Left lung (tissue), 4 donors: ENCODE measurements at regions not wholly inside any gene's neighbourhood (a gene's known extent, or its start where the extent isn't known, plus 50 kb on each side); places are given as distances from the start of the nearest gene placed in this dataset.
A peak's percentile ranks its signal among the peaks of the same experiment; 100 is the strongest.

Source experiments
- ATAC-seq: fragments of 200-7000 bp; cut with Tn5 transposase; one replicate; pipeline ENCODE4 v1.9.1; 2020; ENCODE audit warnings: moderate library complexity
- DNase-seq, 4 donors: peaks; one replicate each; pipeline ENCODE4 v3.0.0-alpha.2; 2013 to 2020
- H3K27ac ChIP-seq, 2 donors: fragments of 200-600 bp; sonication (generic) in 1 of 2; one replicate each; pipeline versions ENCODE4 v1.5.0 to v1.8.0; 2020 to 2021
- H3K27me3 ChIP-seq, 2 donors: fragments of 200-600 bp; sonication (generic) in 1 of 2; one replicate each; pipeline versions ENCODE4 v1.5.0 to v1.8.0; 2020 to 2021
- H3K36me3 ChIP-seq, 2 donors: fragments of 200-600 bp; sonication (generic) in 1 of 2; one replicate each; pipeline versions ENCODE4 v1.5.0 to v1.8.0; 2020 to 2021
- H3K4me1 ChIP-seq, 2 donors: fragments of 200-600 bp; one replicate each; pipeline ENCODE4 v1.8.0; 2021
- H3K4me3 ChIP-seq, 2 donors: fragments of 200-600 bp; sonication (generic) in 1 of 2; one replicate each; pipeline versions ENCODE4 v1.5.0 to v1.8.0; 2020 to 2021; ENCODE audit warnings: mild to moderate bottlenecking in 1 of 2
- H3K9me3 ChIP-seq, 2 donors: fragments of 200-600 bp; sonication (generic) in 1 of 2; one replicate each; pipeline versions ENCODE4 v1.5.0 to v1.8.0; 2020 to 2021
- intact Hi-C, 2 donors: fragments of 100-400 bp; cut with DNase I; formaldehyde crosslinking; loops; one replicate each; pipeline versions ENCODE4 v1.11.2 to v1.14.2; 2022
- TF ChIP-seq, protein P1 (sequence below), 2 donors: fragments of 200-600 bp; sonication (generic) in 1 of 2; IDR thresholded peaks; one replicate each; pipeline versions ENCODE4 v1.5.0 to v1.8.0; 2021; ENCODE audit warnings: antibody characterized with exemption in 2 of 2
- donor health status: DM: no; HTN: yes; CAD: no.
- donor health status: DM: no; HTN: no; CAD: no.

DNA sequence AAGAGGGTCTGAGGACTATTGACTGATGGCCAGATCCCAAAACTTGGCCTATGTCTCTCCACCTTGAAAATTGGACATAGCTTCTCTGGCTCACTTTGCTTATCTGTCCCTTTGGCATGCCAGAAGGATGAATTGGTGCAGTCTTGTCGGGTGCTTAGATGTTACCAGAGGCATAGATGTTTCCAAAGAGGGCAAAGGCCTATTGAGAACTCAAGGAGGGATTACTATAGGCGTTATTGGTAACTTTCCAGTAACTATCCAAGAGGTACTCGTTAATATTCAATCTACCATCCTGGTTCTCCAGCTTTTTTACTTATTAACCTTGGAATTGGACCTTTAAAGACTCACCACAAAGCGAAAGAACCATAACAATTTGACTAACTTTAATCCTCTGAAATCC, 368.3 kb upstream of the ESRRG start:
- H3K27me3 ChIP-seq = peaks cover 0 to 32% of the 10 kb centered on the region in 2 donors
- H3K36me3 ChIP-seq = no peaks in the 10 kb centered on the region
- TF ChIP-seq, protein P1, sequence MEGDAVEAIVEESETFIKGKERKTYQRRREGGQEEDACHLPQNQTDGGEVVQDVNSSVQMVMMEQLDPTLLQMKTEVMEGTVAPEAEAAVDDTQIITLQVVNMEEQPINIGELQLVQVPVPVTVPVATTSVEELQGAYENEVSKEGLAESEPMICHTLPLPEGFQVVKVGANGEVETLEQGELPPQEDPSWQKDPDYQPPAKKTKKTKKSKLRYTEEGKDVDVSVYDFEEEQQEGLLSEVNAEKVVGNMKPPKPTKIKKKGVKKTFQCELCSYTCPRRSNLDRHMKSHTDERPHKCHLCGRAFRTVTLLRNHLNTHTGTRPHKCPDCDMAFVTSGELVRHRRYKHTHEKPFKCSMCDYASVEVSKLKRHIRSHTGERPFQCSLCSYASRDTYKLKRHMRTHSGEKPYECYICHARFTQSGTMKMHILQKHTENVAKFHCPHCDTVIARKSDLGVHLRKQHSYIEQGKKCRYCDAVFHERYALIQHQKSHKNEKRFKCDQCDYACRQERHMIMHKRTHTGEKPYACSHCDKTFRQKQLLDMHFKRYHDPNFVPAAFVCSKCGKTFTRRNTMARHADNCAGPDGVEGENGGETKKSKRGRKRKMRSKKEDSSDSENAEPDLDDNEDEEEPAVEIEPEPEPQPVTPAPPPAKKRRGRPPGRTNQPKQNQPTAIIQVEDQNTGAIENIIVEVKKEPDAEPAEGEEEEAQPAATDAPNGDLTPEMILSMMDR (IDR thresholded peaks at IDR 0.05) = no peak
- DNase-seq (no peak), ATAC-seq (no peak)
- H3K9me3 ChIP-seq = no peaks in the 10 kb centered on the region
- no peak overlapping the region for H3K27ac ChIP-seq
- intact Hi-C loops = no loop called here
- no peak overlapping the region for H3K4me3 ChIP-seq
- no peaks in the 10 kb centered on the region for H3K4me1 ChIP-seq

- peak overlapping the region; percentile 22 to 31 for H3K4me3 ChIP-seq
These were observed 367.1 kb upstream of the ESRRG start for GRCh38 chr1:217090060-217090911.

DNA sequence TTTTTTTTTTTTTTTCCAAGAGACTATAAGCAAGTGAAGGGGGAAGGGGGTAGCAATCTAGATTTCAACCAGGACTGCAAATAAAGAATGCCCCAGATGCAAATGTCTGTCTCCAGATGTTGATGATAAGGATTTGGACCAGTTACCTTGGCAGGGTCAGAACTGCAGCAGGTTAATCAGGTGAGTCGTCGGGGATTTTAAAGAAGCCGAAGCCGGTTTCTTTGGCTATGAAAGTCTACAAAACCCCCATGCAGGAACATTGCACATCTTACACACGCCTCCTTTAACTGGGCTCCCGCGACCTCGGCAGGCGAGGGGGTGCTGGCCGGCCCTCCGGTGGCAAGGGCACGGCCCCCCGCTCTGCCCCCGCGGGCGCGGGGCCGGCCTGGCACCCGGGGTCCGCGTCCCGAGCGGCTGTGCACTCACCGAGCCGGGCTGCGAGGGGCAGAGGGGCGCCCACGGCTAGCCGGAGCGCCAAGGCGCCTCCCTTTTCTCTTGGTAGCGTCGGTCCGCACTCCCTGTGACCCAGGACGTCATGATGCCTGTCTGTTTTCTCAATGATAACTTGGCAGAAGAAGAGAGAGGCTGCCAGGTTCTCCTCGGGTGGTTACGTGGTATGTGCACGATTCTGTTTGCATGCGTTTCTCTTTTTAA, 366.3 kb upstream of the ESRRG start:
- H3K9me3 ChIP-seq = no peaks in the 10 kb centered on the region
- TF ChIP-seq, protein P1 (IDR thresholded peaks at IDR 0.05) = no peak
- DNase-seq (peak in 3 of 4 donors; percentile 49 to 57 (median 53)), ATAC-seq (peak; percentile 68)
- H3K4me3 ChIP-seq = peak overlapping the region; percentile 22 to 31
- no peaks in the 10 kb centered on the region for H3K4me1 ChIP-seq
- H3K36me3 ChIP-seq = no peaks in the 10 kb centered on the region
- intact Hi-C loops = no loop called here
- no peak overlapping the region for H3K27ac ChIP-seq
- H3K27me3 ChIP-seq = peaks cover 0 to 32% of the 10 kb centered on the region in 2 donors

More at GRCh38 chr1:217090060-217090911, 367.1 kb upstream of the ESRRG start:
- TF ChIP-seq, protein P1 (IDR thresholded peaks at IDR 0.05) = no peak
- DNase-seq (peak in 1 of 4 donors; percentile 8), ATAC-seq (no peak)
- Histone ChIP-seq H3K36me3 (no peaks in the 10 kb centered on the region), H3K27ac (no peak overlapping the region), H3K9me3 (no peaks in the 10 kb centered on the region), H3K4me1 (no peaks in the 10 kb centered on the region), H3K27me3 (peaks cover 0 to 32% of the 10 kb centered on the region in 2 donors)
- intact Hi-C loops = no loop called here

- no peak overlapping the region for H3K27ac ChIP-seq
- peaks cover 0 to 32% of the 10 kb centered on the region in 2 donors for H3K27me3 ChIP-seq
- TF ChIP-seq, protein P1 (IDR thresholded peaks at IDR 0.05) = no peak
- no peaks in the 10 kb centered on the region for H3K4me1 ChIP-seq
- H3K4me3 ChIP-seq = no peak overlapping the region
- H3K36me3 ChIP-seq = no peaks in the 10 kb centered on the region
- intact Hi-C loops = no loop called here
- peak in 1 of 4 donors; percentile 12 for DNase-seq
- H3K9me3 ChIP-seq = no peaks in the 10 kb centered on the region
- no peak for ATAC-seq
These were observed 365.5 kb upstream of the ESRRG start for GRCh38 chr1:217088521-217089284.
